ENCODE measurements at regions not wholly inside any gene's neighbourhood (a gene's known extent, or its start where the extent isn't known, plus 50 kb on each side); places are given as distances from the start of the nearest gene placed in this dataset.

DNA sequence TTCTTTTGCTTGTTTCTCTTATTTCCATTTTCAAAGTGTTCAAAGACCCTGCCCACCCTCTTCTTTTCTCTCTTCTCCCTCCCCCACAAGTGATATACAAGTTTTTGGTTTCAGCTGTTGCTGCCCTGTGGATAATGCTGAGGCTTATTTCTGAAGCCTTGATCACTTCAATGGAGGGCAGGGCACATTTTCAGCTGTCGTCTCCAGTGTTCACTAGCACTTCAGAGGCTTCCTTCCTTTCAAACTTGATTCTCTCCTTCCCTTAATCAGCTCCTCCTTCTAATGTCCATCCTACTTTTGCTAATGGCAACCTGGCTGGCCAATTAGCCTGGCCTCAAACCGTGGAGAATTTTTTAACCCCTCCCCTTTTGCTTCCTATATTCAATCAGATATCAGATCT lies 435.7 kb upstream of the RUNX1 start:
- TF ChIP-seq, protein P1, sequence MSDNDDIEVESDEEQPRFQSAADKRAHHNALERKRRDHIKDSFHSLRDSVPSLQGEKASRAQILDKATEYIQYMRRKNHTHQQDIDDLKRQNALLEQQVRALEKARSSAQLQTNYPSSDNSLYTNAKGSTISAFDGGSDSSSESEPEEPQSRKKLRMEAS (IDR thresholded peaks at IDR 0.05) = no peak
- no peak for TF ChIP-seq CEBPB (IDR thresholded peaks at IDR 0.05)
- TF ChIP-seq TCF12 (IDR thresholded peaks at IDR 0.05; ENCODE audit: low read depth) = no peak
- no peak for TF ChIP-seq RAD21 (IDR thresholded peaks at IDR 0.05; ENCODE audit: low read depth)
- TF ChIP-seq, protein P2, sequence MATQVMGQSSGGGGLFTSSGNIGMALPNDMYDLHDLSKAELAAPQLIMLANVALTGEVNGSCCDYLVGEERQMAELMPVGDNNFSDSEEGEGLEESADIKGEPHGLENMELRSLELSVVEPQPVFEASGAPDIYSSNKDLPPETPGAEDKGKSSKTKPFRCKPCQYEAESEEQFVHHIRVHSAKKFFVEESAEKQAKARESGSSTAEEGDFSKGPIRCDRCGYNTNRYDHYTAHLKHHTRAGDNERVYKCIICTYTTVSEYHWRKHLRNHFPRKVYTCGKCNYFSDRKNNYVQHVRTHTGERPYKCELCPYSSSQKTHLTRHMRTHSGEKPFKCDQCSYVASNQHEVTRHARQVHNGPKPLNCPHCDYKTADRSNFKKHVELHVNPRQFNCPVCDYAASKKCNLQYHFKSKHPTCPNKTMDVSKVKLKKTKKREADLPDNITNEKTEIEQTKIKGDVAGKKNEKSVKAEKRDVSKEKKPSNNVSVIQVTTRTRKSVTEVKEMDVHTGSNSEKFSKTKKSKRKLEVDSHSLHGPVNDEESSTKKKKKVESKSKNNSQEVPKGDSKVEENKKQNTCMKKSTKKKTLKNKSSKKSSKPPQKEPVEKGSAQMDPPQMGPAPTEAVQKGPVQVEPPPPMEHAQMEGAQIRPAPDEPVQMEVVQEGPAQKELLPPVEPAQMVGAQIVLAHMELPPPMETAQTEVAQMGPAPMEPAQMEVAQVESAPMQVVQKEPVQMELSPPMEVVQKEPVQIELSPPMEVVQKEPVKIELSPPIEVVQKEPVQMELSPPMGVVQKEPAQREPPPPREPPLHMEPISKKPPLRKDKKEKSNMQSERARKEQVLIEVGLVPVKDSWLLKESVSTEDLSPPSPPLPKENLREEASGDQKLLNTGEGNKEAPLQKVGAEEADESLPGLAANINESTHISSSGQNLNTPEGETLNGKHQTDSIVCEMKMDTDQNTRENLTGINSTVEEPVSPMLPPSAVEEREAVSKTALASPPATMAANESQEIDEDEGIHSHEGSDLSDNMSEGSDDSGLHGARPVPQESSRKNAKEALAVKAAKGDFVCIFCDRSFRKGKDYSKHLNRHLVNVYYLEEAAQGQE (IDR thresholded peaks at IDR 0.05; ENCODE audit: low read depth) = no peak
- TF ChIP-seq TAF1 (IDR thresholded peaks at IDR 0.05; ENCODE audit: low read depth) = no peak

All from Ishikawa (cell line).